Thoracic aorta (tissue), 2 donors: ENCODE measurements at regions not wholly inside any gene's neighbourhood (a gene's known extent, or its start where the extent isn't known, plus 50 kb on each side); places are given as distances from the start of the nearest gene placed in this dataset.
"Not testable (repeated sequence)": the region's sequence is repeated elsewhere in the genome, so short reads cannot be mapped to it uniquely, and the experiment has no call there.

Experiments
- ATAC-seq: fragments of 150-250 bp; one replicate; pipeline ENCODE4 v1.8.0; 2017; ENCODE audit warnings: low read depth; ENCODE audit not compliant: insufficient number of reproducible peaks, low FRiP score
- DNase-seq: peaks from one replicate; pipeline ENCODE4 v3.0.0-alpha.2; 2020; ENCODE audit warnings: low spot score
- H3K27ac ChIP-seq, 2 donors: fragments of 200-600 bp; sonication (generic); 1 replicate in 1 of 2; 2 replicates in 1 of 2; pipeline ENCODE4 v1.5.1; 2016; ENCODE audit warnings: mild to moderate bottlenecking in 2 of 2, moderate library complexity in 2 of 2
- H3K27me3 ChIP-seq: fragments of 200-600 bp; sonication (generic); replicated peaks from 2 replicates; pipeline ENCODE4 v1.6.0; 2016; ENCODE audit warnings: mild to moderate bottlenecking; ENCODE audit not compliant: insufficient read depth
- H3K36me3 ChIP-seq: fragments of 200-600 bp; sonication (generic); one replicate; pipeline ENCODE4 v1.5.1; 2016
- H3K4me1 ChIP-seq, 2 donors: fragments of 200-600 bp; sonication (generic); 1 replicate in 1 of 2; 2 replicates in 1 of 2; pipeline versions ENCODE4 v1.5.1 to v1.6.0; 2016; ENCODE audit warnings: low read depth in 2 of 2, mild to moderate bottlenecking in 1 of 2; ENCODE audit not compliant: control insufficient read depth in 1 of 2
- H3K4me3 ChIP-seq: fragments of 200-600 bp; sonication (generic); 2 replicates; pipeline ENCODE4 v1.5.1; 2016; ENCODE audit warnings: mild to moderate bottlenecking
- H3K9me3 ChIP-seq: fragments of 200-600 bp; sonication (generic); 2 replicates; pipeline ENCODE4 v1.5.1; 2016
- TF ChIP-seq, protein P1 (sequence below): fragments of 200-600 bp; sonication (generic); IDR thresholded peaks from one replicate; pipeline ENCODE4 v1.5.1; 2019; ENCODE audit warnings: antibody characterized with exemption

DNA sequence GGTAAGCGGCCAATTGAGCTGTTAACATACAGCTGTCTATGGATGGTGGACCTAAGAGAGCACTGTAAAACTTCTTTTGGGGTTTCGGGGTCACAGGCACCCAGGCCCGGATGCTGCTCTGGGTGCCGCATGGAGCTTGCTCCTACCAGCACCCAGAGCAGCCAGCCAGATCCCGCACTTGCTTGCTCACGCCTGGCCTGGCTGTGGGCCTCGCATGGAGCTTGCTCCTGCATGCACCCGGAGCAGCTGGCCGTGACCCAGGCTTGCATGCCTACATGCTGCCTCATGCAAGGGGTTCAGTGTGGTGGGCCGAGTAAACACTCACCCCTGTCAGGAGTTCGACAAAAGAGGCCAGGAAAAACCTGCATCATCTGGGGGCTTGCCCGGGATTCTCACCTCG, 896.9 kb downstream of the SORCS1 start:
- Histone ChIP-seq H3K9me3 (no peaks in the 10 kb centered on the region), H3K4me3 (no peak overlapping the region), H3K36me3 (no peaks in the 10 kb centered on the region), H3K4me1 (no peaks in the 10 kb centered on the region), H3K27ac (no peak overlapping the region), H3K27me3 (no peaks in the 10 kb centered on the region)
- TF ChIP-seq, protein P1, sequence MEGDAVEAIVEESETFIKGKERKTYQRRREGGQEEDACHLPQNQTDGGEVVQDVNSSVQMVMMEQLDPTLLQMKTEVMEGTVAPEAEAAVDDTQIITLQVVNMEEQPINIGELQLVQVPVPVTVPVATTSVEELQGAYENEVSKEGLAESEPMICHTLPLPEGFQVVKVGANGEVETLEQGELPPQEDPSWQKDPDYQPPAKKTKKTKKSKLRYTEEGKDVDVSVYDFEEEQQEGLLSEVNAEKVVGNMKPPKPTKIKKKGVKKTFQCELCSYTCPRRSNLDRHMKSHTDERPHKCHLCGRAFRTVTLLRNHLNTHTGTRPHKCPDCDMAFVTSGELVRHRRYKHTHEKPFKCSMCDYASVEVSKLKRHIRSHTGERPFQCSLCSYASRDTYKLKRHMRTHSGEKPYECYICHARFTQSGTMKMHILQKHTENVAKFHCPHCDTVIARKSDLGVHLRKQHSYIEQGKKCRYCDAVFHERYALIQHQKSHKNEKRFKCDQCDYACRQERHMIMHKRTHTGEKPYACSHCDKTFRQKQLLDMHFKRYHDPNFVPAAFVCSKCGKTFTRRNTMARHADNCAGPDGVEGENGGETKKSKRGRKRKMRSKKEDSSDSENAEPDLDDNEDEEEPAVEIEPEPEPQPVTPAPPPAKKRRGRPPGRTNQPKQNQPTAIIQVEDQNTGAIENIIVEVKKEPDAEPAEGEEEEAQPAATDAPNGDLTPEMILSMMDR, result no peak
- DNase-seq, result no peak
- ATAC-seq, result no peak

DNA sequence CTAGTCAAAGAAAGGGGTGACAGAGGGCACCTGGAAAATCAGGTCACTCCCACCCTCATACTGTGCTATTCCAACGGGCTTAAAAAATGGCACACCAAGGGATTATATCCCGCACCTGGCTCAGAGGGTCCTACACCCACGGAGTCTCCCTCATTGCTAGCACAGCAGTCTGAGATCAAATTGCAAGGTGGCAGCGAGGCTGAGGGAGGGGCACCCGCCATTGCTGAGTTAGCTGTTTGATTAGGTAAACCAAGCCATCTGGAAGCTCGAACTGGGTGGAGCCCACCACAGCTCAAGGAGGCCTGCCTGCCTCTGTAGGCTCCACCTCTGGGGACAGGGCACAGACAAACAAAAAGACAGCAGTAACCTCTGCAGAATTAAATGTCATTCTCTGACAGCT, 907.1 kb downstream of the SORCS1 start:
- not testable (repeated sequence) for H3K4me3 ChIP-seq, H3K27ac ChIP-seq, H3K27me3 ChIP-seq, H3K36me3 ChIP-seq, H3K4me1 ChIP-seq, H3K9me3 ChIP-seq, ATAC-seq, DNase-seq

DNA sequence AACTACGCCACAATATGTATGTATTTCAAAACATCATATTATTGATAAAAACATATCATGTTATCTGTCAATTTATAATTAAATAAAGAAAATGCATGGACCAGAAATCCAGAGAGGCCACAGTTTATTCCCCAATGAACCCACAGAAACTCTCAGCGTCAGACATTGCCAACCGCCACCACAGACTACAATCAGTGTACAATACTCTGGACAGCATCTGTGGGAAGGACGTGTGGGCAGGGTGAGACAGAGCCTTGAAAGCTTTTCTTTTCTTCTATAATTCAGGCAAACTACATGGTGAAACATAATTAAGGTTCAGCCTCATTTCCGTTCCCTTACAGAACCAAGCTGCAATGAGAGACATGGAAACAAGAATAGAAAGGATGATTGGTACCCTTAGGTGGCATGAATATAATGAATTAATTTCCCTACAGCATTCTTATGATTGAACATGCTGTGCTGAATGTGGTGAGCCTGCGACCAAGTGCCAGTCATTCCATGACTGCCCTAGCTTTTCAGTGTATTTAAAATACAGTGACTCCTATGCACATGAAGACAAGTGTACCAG, 909.3 kb downstream of the SORCS1 start:
- no peaks in the 10 kb centered on the region for H3K36me3 ChIP-seq
- no peak for ATAC-seq
- no peak for DNase-seq
- no peaks in the 10 kb centered on the region for H3K4me1 ChIP-seq
- H3K4me3 ChIP-seq, result no peak overlapping the region
- H3K27ac ChIP-seq, result no peak overlapping the region
- TF ChIP-seq, protein P1, result no peak
- H3K27me3 ChIP-seq, result no peaks in the 10 kb centered on the region
- H3K9me3 ChIP-seq, result no peaks in the 10 kb centered on the region

DNA sequence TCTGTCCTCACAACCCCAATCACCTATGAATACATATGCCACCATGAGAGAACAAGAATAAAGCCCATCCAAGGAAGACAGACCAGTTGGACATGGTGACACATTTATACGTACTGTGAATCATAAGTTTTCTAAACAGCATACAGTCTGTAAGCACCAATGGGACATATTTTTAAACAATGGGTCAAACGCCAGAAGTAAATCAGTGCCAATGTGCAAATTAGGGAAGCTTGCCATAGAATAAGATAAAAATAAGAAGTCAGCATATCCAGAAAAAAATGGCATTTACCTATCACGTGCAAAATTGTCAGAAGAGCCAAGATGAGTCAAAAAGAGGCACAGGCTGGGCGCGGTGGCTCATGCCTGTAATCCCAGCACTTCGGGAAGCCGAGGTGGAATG, 910.4 kb downstream of the SORCS1 start:
- no peaks in the 10 kb centered on the region for H3K36me3 ChIP-seq
- no peaks in the 10 kb centered on the region for H3K27me3 ChIP-seq
- no peaks in the 10 kb centered on the region for H3K4me1 ChIP-seq
- ATAC-seq, result no peak
- H3K27ac ChIP-seq, result no peak overlapping the region
- TF ChIP-seq, protein P1, result no peak
- DNase-seq, result no peak
- no peak overlapping the region for H3K4me3 ChIP-seq
- H3K9me3 ChIP-seq, result no peaks in the 10 kb centered on the region

DNA sequence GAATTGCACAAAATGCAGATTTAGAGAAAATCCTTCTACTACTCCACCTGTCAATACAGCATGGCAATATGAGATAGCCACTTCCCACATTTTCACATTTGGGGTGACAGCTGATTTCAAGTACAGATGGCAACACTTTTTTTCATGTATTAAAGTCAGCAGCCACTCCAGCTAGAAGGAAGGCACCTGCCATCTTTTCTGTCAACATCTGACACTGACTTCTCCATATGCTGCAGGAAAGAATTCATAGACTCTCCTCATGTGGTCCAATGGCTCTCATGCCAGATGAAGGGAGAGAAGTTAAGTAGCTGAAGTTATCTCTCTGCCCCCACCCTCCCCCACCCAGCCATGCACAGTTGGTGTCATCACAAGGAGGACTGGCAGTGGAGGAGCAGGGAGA, 912.0 kb downstream of the SORCS1 start:
- H3K4me3 ChIP-seq, result no peak overlapping the region
- H3K4me1 ChIP-seq, result no peaks in the 10 kb centered on the region
- H3K27ac ChIP-seq, result no peak overlapping the region
- no peak for ATAC-seq
- no peaks in the 10 kb centered on the region for H3K27me3 ChIP-seq
- TF ChIP-seq, protein P1, result no peak
- H3K9me3 ChIP-seq, result no peaks in the 10 kb centered on the region
- no peak for DNase-seq
- no peaks in the 10 kb centered on the region for H3K36me3 ChIP-seq

DNA sequence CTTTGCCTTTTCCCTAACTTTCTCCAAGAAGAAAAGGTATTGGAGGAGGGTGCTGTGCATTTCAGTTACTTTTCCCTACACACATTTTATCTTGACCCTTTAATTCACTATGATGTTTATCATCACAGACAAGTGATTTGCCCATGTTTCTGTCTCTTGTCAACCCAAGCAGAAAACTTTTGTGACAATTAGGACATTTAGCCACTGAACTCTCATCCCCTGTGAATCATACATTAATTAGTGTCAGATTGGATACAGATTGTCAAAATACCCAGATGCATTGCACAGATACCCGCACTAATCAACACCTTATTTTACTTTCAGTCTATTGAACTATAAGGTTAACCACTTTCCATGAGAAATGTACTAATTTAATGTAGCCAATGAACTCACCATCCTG, 912.9 kb downstream of the SORCS1 start:
- Histone ChIP-seq H3K36me3 (no peaks in the 10 kb centered on the region), H3K9me3 (no peaks in the 10 kb centered on the region), H3K4me3 (no peak overlapping the region), H3K27ac (no peak overlapping the region), H3K27me3 (no peaks in the 10 kb centered on the region), H3K4me1 (no peaks in the 10 kb centered on the region)
- TF ChIP-seq, protein P1, result no peak
- no peak for DNase-seq
- ATAC-seq, result no peak
